Epithelial cell of proximal tubule (primary cell): ENCODE measurements at regions not wholly inside any gene's neighbourhood (a gene's known extent, or its start where the extent isn't known, plus 50 kb on each side); places are given as distances from the start of the nearest gene placed in this dataset.

ENCODE experiments used
- DNase-seq: peaks from one replicate; pipeline ENCODE4 v3.0.0-alpha.2; 2011; ENCODE audit warnings: low read depth
- H3K4me3 ChIP-seq: 2 replicates; pipeline ENCODE4 v1.5.1; 2011; ENCODE audit warnings: low read depth, mild to moderate bottlenecking, low read length
- TF ChIP-seq, protein P1 (sequence below): conservative IDR thresholded peaks from 2 replicates; pipeline ENCODE4 v1.5.1; 2012; ENCODE audit warnings: low read depth, mild to moderate bottlenecking, low read length

DNA sequence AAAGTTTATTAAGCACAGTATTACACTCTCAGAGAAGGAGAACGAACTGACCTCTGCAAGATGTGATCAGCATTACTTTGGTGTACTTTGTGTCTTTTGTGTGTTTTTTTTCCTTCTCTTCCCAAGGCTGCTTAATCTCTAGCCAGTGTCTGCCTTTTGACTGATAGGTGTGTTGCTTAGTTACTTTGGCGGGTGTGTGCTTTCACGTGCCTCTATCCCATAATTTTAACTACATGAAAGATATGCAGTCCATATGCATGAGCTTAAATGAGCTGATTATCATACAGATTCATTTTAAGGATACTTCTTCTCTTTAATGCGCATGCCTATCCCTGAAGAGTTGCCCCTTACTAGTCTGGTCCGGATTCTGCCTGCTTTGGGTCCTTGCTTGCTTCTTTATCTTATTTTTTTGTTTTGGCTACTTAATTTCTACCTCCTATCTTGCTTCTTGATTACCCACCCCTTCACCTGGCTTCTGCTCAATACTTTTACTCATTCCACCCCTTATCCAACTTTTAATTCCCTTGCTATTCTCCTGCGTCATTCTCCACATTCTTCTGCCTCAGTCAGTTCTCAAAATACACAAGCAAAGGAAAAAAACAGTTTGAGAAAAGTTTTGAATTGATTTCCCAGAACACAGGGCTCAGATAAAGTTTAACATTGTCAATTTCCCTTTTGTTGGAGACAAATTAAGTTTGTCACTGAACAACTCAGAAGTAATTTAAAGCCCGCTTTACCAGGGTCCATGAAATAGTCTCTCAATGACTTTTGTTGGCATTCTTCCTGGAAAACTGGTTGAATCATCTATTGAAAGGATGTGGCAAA, 182.0 kb downstream of the TENT5D start:
- H3K4me3 ChIP-seq: no peak overlapping the region
- DNase-seq: no peak
- TF ChIP-seq, protein P1, sequence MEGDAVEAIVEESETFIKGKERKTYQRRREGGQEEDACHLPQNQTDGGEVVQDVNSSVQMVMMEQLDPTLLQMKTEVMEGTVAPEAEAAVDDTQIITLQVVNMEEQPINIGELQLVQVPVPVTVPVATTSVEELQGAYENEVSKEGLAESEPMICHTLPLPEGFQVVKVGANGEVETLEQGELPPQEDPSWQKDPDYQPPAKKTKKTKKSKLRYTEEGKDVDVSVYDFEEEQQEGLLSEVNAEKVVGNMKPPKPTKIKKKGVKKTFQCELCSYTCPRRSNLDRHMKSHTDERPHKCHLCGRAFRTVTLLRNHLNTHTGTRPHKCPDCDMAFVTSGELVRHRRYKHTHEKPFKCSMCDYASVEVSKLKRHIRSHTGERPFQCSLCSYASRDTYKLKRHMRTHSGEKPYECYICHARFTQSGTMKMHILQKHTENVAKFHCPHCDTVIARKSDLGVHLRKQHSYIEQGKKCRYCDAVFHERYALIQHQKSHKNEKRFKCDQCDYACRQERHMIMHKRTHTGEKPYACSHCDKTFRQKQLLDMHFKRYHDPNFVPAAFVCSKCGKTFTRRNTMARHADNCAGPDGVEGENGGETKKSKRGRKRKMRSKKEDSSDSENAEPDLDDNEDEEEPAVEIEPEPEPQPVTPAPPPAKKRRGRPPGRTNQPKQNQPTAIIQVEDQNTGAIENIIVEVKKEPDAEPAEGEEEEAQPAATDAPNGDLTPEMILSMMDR: no peak
